A673 (cell line): ENCODE measurements at regions not wholly inside any gene's neighbourhood (a gene's known extent, or its start where the extent isn't known, plus 50 kb on each side); places are given as distances from the start of the nearest gene placed in this dataset.

Source experiments
- EZH2 ChIP-seq: fragments of 200-600 bp; sonication (generic); IDR thresholded peaks from 2 replicates; pipeline ENCODE4 v1.6.1; 2017; ENCODE audit warnings: borderline replicate concordance, low read depth, mild to moderate bottlenecking, mixed read lengths, antibody characterized with exemption, low read length; ENCODE audit not compliant: poor library complexity, severe bottlenecking
- TF ChIP-seq, protein P1 (sequence below): fragments of 300-800, 200-600 bp; sonication (generic); conservative IDR thresholded peaks from 2 replicates; pipeline ENCODE4 v1.5.1; 2017; ENCODE audit warnings: low read depth, mild to moderate bottlenecking, antibody characterized with exemption, low read length, moderate library complexity, mixed read lengths

DNA sequence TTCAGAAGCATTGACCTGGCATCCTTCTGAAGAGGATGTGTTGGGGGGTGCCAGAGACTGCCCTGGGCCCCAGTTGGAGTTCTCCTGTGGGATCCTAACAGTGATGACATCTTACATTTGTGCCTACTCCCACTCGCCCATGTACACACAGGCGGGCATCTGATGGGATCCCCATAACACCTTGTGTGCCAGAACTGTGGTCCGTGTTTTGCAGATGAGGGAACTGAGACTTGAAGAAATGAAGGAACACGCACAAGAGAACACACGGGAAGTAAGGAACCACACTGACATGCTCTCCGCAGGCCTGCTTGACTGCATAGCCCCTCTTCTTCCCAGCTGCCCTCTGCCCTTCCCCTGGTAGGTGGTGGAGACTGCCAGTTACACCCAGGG lies 255.3 kb downstream of the MYCN start:
- TF ChIP-seq, protein P1, sequence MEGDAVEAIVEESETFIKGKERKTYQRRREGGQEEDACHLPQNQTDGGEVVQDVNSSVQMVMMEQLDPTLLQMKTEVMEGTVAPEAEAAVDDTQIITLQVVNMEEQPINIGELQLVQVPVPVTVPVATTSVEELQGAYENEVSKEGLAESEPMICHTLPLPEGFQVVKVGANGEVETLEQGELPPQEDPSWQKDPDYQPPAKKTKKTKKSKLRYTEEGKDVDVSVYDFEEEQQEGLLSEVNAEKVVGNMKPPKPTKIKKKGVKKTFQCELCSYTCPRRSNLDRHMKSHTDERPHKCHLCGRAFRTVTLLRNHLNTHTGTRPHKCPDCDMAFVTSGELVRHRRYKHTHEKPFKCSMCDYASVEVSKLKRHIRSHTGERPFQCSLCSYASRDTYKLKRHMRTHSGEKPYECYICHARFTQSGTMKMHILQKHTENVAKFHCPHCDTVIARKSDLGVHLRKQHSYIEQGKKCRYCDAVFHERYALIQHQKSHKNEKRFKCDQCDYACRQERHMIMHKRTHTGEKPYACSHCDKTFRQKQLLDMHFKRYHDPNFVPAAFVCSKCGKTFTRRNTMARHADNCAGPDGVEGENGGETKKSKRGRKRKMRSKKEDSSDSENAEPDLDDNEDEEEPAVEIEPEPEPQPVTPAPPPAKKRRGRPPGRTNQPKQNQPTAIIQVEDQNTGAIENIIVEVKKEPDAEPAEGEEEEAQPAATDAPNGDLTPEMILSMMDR, result no peak
- no peak for TF ChIP-seq EZH2
